ENCODE measurements at regions not wholly inside any gene's neighbourhood (a gene's known extent, or its start where the extent isn't known, plus 50 kb on each side); places are given as distances from the start of the nearest gene placed in this dataset.

- Mint-ChIP-seq H3K27ac (no peak overlapping the region), H3K4me1 (peaks cover 0 to 2% (median 0%) of the 10 kb centered on the region in 3 donors), H3K9me3 (peaks cover 1 to 6% (median 2%) of the 10 kb centered on the region in 3 donors), H3K27me3 (no peaks in the 10 kb centered on the region), H3K36me3 (no peaks in the 10 kb centered on the region), H3K4me3 (no peak overlapping the region)
These were observed 807.0 kb downstream of the SLC4A3 start for GRCh38 chr2:220434385-220434784.

- Mint-ChIP-seq H3K27ac (no peak overlapping the region), H3K4me1 (peaks cover 0 to 2% (median 0%) of the 10 kb centered on the region in 3 donors), H3K9me3 (peaks cover 3 to 6% (median 4%) of the 10 kb centered on the region in 3 donors), H3K4me3 (no peak overlapping the region), H3K27me3 (peaks cover 1% of the 10 kb centered on the region), H3K36me3 (no peaks in the 10 kb centered on the region)
These were observed 810.5 kb downstream of the SLC4A3 start for GRCh38 chr2:220437938-220438337.

GRCh38 chr2:220440731-220441130, 813.3 kb downstream of the SLC4A3 start:
- Mint-ChIP-seq H3K4me3 (no peak overlapping the region), H3K9me3 (peaks cover 3 to 6% (median 4%) of the 10 kb centered on the region in 3 donors), H3K36me3 (no peaks in the 10 kb centered on the region), H3K27ac (no peak overlapping the region), H3K27me3 (peaks cover 1% of the 10 kb centered on the region), H3K4me1 (no peaks in the 10 kb centered on the region)

GRCh38 chr2:220441404-220441803, 814.0 kb downstream of the SLC4A3 start:
- Mint-ChIP-seq H3K27ac (no peak overlapping the region), H3K4me3 (no peak overlapping the region), H3K36me3 (no peaks in the 10 kb centered on the region), H3K4me1 (no peaks in the 10 kb centered on the region), H3K9me3 (peaks cover 3 to 6% (median 4%) of the 10 kb centered on the region in 3 donors), H3K27me3 (peaks cover 1% of the 10 kb centered on the region)

- H3K4me3 Mint-ChIP-seq: no peak overlapping the region
- H3K27me3 Mint-ChIP-seq: peaks cover 1% of the 10 kb centered on the region
- H3K36me3 Mint-ChIP-seq: no peaks in the 10 kb centered on the region
- H3K9me3 Mint-ChIP-seq: peaks cover 3 to 6% (median 6%) of the 10 kb centered on the region in 3 donors
- no peak overlapping the region for H3K27ac Mint-ChIP-seq
- no peaks in the 10 kb centered on the region for H3K4me1 Mint-ChIP-seq
These were observed 814.6 kb downstream of the SLC4A3 start for GRCh38 chr2:220442012-220442411.

- Mint-ChIP-seq H3K27me3 (peaks cover 1% of the 10 kb centered on the region), H3K27ac (no peak overlapping the region), H3K4me1 (no peaks in the 10 kb centered on the region), H3K4me3 (no peak overlapping the region), H3K36me3 (no peaks in the 10 kb centered on the region), H3K9me3 (peaks cover 0 to 7% (median 5%) of the 10 kb centered on the region in 3 donors)
These were observed 818.1 kb downstream of the SLC4A3 start for GRCh38 chr2:220445429-220446105.

GRCh38 chr2:220446106-220446712, 818.8 kb downstream of the SLC4A3 start:
- Mint-ChIP-seq H3K36me3 (no peaks in the 10 kb centered on the region), H3K27me3 (peaks cover 1% of the 10 kb centered on the region), H3K4me3 (no peak overlapping the region), H3K9me3 (peaks cover 0 to 7% (median 5%) of the 10 kb centered on the region in 3 donors), H3K27ac (no peak overlapping the region), H3K4me1 (no peaks in the 10 kb centered on the region)

- H3K36me3 Mint-ChIP-seq: no peaks in the 10 kb centered on the region
- H3K27ac Mint-ChIP-seq: no peak overlapping the region
- peaks cover 0 to 6% (median 5%) of the 10 kb centered on the region in 3 donors for H3K9me3 Mint-ChIP-seq
- H3K4me3 Mint-ChIP-seq: no peak overlapping the region
- H3K27me3 Mint-ChIP-seq: no peaks in the 10 kb centered on the region
- H3K4me1 Mint-ChIP-seq: no peaks in the 10 kb centered on the region
These were observed 823.4 kb downstream of the SLC4A3 start for GRCh38 chr2:220450846-220451245.

- no peaks in the 10 kb centered on the region for H3K4me1 Mint-ChIP-seq
- H3K9me3 Mint-ChIP-seq: peaks cover 0 to 6% (median 5%) of the 10 kb centered on the region in 3 donors
- no peaks in the 10 kb centered on the region for H3K27me3 Mint-ChIP-seq
- H3K36me3 Mint-ChIP-seq: no peaks in the 10 kb centered on the region
- H3K4me3 Mint-ChIP-seq: no peak overlapping the region
- no peak overlapping the region for H3K27ac Mint-ChIP-seq
These were observed 824.0 kb downstream of the SLC4A3 start for GRCh38 chr2:220451438-220451837.

- H3K27ac Mint-ChIP-seq: no peak overlapping the region
- peaks cover 0 to 4% (median 0%) of the 10 kb centered on the region in 3 donors for H3K9me3 Mint-ChIP-seq
These were observed 825.1 kb downstream of the SLC4A3 start for GRCh38 chr2:220452561-220452960.

GRCh38 chr2:220455351-220455990, 828.0 kb downstream of the SLC4A3 start:
- Mint-ChIP-seq H3K9me3 (peaks cover 0 to 4% (median 0%) of the 10 kb centered on the region in 3 donors), H3K36me3 (no peaks in the 10 kb centered on the region), H3K27me3 (no peaks in the 10 kb centered on the region)

More at GRCh38 chr2:220452561-220452960, 825.1 kb downstream of the SLC4A3 start:
- Mint-ChIP-seq H3K27me3 (no peaks in the 10 kb centered on the region), H3K4me1 (no peaks in the 10 kb centered on the region), H3K4me3 (no peak overlapping the region), H3K36me3 (no peaks in the 10 kb centered on the region)

GRCh38 chr2:220458051-220458450, 830.6 kb downstream of the SLC4A3 start:
- Mint-ChIP-seq H3K27me3 (no peaks in the 10 kb centered on the region), H3K4me3 (no peak overlapping the region), H3K36me3 (no peaks in the 10 kb centered on the region), H3K9me3 (no peaks in the 10 kb centered on the region), H3K4me1 (no peaks in the 10 kb centered on the region), H3K27ac (no peak overlapping the region)

More at GRCh38 chr2:220455351-220455990, 828.0 kb downstream of the SLC4A3 start:
- Mint-ChIP-seq H3K4me3 (no peak overlapping the region), H3K27ac (no peak overlapping the region), H3K4me1 (no peaks in the 10 kb centered on the region)

GRCh38 chr2:220460257-220460985, 833.0 kb downstream of the SLC4A3 start:
- Mint-ChIP-seq H3K27ac (no peak overlapping the region), H3K4me3 (no peak overlapping the region), H3K27me3 (no peaks in the 10 kb centered on the region), H3K36me3 (no peaks in the 10 kb centered on the region), H3K9me3 (no peaks in the 10 kb centered on the region), H3K4me1 (no peaks in the 10 kb centered on the region)

GRCh38 chr2:220463876-220464275, 836.4 kb downstream of the SLC4A3 start:
- no peaks in the 10 kb centered on the region for H3K4me1 Mint-ChIP-seq
- H3K27ac Mint-ChIP-seq: no peak overlapping the region
- H3K36me3 Mint-ChIP-seq: no peaks in the 10 kb centered on the region
- H3K27me3 Mint-ChIP-seq: no peaks in the 10 kb centered on the region
- no peak overlapping the region for H3K4me3 Mint-ChIP-seq
- H3K9me3 Mint-ChIP-seq: peaks cover 0 to 4% (median 0%) of the 10 kb centered on the region in 3 donors

GRCh38 chr2:220465700-220466099, 838.3 kb downstream of the SLC4A3 start:
- H3K9me3 Mint-ChIP-seq: peaks cover 0 to 4% (median 0%) of the 10 kb centered on the region in 3 donors
- H3K27ac Mint-ChIP-seq: no peak overlapping the region
- H3K4me3 Mint-ChIP-seq: no peak overlapping the region
- H3K4me1 Mint-ChIP-seq: no peaks in the 10 kb centered on the region
- no peaks in the 10 kb centered on the region for H3K27me3 Mint-ChIP-seq
- no peaks in the 10 kb centered on the region for H3K36me3 Mint-ChIP-seq
